ENCODE measurements at regions not wholly inside any gene's neighbourhood (a gene's known extent, or its start where the extent isn't known, plus 50 kb on each side); places are given as distances from the start of the nearest gene placed in this dataset.
"Not testable (repeated sequence)": the region's sequence is repeated elsewhere in the genome, so short reads cannot be mapped to it uniquely, and the experiment has no call there.

DNA sequence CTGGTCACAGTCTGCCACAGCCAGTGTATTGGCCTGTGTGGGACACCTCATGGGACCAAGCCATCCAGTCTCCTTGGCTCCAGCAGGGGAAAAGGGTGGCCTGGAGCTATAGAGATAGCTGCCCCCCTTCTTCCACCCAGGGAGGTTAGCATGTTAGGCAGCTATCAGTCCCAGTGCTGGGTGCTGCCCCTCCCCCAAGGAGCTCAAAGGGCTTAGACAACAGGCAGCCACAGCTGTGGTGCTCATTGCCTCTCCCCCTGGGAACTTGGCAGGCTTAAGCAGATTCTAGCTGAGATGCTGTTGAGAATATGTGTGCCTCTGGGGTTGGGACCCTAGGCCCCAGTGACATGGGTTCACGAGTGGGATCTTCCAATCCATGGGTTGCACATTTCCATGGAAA is 226.0 kb upstream of the PTGER4 start:
- Histone ChIP-seq H3K36me3 (ENCODE audit: insufficient read depth, low read length) (no peaks in the 10 kb centered on the region), H3K4me1 (ENCODE audit: insufficient read depth, low read length) (no peaks in the 10 kb centered on the region), H3K27me3 (ENCODE audit: control insufficient read depth in 1 of 2, insufficient read depth in 2 of 2, low read length in 2 of 2) (no peaks in the 10 kb centered on the region), H3K27ac (ENCODE audit: low read depth, low read length) (no peak overlapping the region), H3K9ac (ENCODE audit: low read length) (no peak overlapping the region), H3K4me3 (ENCODE audit: low read depth in 1 of 2, low read length in 2 of 2) (no peak overlapping the region), H3K9me3 (ENCODE audit: low read length) (no peaks in the 10 kb centered on the region)

DNA sequence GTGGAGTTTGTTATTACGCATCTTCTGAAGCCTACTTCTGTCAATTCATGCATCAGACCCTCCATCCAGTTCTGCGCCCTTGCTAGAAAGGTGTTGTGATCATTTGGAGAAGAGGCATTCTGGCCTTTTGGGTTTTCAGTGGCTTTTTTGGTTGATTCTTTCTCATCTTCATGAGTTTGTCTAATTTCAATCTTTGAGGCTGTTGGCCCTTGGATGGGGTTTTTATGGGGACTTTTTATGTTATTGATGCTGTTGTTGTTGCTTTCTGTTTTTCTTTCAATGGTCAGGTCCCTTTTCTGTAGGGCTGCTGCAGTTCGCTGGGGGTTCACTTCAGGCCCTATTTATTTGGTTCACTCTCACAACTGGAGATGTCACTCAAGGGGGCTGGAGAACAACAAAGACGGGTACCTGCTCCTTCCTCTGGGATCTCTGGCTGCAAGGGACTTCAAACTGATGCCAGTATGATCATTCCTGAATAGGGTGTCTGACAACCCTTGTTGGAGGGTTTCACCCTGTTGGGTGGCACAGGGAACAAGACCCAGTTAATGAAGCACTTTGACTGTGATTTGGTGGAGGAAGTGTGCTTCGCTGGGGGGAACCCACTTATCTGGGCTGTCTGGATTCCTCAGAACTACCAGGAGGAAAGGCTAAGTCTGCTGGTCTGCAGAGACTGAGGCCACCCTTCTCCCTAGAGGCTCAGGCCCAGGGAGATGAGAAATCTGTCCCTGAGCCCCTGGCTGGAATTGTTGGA is 226.7 kb upstream of the PTGER4 start:
- Histone ChIP-seq H3K9ac (ENCODE audit: low read length) (no peak overlapping the region), H3K27ac (ENCODE audit: low read depth, low read length) (no peak overlapping the region), H3K4me1 (ENCODE audit: insufficient read depth, low read length) (no peaks in the 10 kb centered on the region), H3K36me3 (ENCODE audit: insufficient read depth, low read length) (no peaks in the 10 kb centered on the region), H3K27me3 (ENCODE audit: control insufficient read depth in 1 of 2, insufficient read depth in 2 of 2, low read length in 2 of 2) (no peaks in the 10 kb centered on the region), H3K9me3 (ENCODE audit: low read length) (no peaks in the 10 kb centered on the region), H3K4me3 (ENCODE audit: low read depth in 1 of 2, low read length in 2 of 2) (no peak overlapping the region)

DNA sequence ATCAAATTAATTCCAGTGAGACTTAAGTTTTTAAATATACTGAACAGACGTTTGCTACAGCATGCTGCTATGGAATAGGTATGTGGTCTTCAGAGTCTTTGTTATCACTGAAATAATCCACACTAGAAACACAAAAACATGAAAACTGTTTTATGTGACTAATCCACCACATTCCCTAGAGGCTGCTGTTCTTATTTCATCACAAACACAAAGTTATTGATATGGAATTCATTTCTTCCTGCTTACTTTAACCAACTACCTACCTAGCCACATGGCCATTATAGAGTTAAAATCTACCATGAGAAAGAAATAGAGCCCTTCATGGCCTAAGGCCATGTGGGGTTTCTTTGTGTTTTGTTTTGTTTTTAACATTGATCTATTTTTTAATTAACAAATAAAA is 232.3 kb upstream of the PTGER4 start:
- no peak overlapping the region for H3K4me3 ChIP-seq (ENCODE audit: low read depth in 1 of 2, low read length in 2 of 2)
- H3K9ac ChIP-seq (ENCODE audit: low read length), result no peak overlapping the region
- H3K36me3 ChIP-seq (ENCODE audit: insufficient read depth, low read length), result no peaks in the 10 kb centered on the region
- H3K4me1 ChIP-seq (ENCODE audit: insufficient read depth, low read length), result no peaks in the 10 kb centered on the region
- H3K9me3 ChIP-seq (ENCODE audit: low read length), result no peaks in the 10 kb centered on the region
- H3K27me3 ChIP-seq (ENCODE audit: control insufficient read depth in 1 of 2, insufficient read depth in 2 of 2, low read length in 2 of 2), result no peaks in the 10 kb centered on the region
- H3K27ac ChIP-seq (ENCODE audit: low read depth, low read length), result no peak overlapping the region

DNA sequence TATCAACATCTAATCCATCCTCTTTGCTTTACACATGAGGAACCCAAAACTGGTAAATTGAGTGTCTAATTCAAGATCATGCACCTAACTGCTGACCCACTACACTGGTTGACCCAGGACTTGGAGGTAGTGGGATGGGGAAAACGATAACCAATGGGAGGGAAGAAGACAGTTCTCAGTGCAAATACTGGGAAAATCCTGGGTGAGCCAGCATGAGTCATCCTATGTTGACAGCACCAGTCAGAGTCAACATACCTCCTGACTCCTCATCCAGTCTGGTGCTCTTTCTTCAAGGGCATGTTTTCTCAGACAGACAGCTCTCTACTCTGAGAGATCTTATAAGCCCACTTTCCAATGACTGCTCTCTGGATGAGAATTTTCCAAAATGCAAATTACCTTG is 232.8 kb upstream of the PTGER4 start:
- H3K9ac ChIP-seq (ENCODE audit: low read length), result no peak overlapping the region
- no peaks in the 10 kb centered on the region for H3K9me3 ChIP-seq (ENCODE audit: low read length)
- no peak overlapping the region for H3K4me3 ChIP-seq (ENCODE audit: low read depth in 1 of 2, low read length in 2 of 2)
- no peak overlapping the region for H3K27ac ChIP-seq (ENCODE audit: low read depth, low read length)
- no peaks in the 10 kb centered on the region for H3K36me3 ChIP-seq (ENCODE audit: insufficient read depth, low read length)
- no peaks in the 10 kb centered on the region for H3K4me1 ChIP-seq (ENCODE audit: insufficient read depth, low read length)
- H3K27me3 ChIP-seq (ENCODE audit: control insufficient read depth in 1 of 2, insufficient read depth in 2 of 2, low read length in 2 of 2), result no peaks in the 10 kb centered on the region

DNA sequence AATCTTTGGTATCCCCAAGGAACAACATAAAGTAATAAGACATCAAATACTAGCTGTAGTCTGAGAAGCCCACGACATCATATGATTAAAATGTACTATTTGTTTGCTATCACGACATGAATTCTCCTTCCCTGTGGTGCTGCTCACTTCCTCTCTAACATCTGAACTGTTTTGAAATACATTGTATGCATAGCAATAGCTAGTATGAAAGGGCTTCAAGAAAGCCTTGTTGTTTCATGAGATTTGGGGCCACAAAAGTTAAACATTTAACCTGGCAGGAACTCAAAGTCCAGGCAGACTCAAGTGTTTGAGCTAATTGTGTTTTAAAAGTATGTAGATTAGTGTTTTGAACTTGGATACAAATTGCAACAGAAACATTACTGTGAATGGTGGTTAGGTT is 237.4 kb upstream of the PTGER4 start:
- Histone ChIP-seq H3K9ac (ENCODE audit: low read length) (no peak overlapping the region), H3K36me3 (ENCODE audit: insufficient read depth, low read length) (no peaks in the 10 kb centered on the region), H3K4me1 (ENCODE audit: insufficient read depth, low read length) (no peaks in the 10 kb centered on the region), H3K27me3 (ENCODE audit: control insufficient read depth in 1 of 2, insufficient read depth in 2 of 2, low read length in 2 of 2) (no peaks in the 10 kb centered on the region), H3K9me3 (ENCODE audit: low read length) (no peaks in the 10 kb centered on the region), H3K27ac (ENCODE audit: low read depth, low read length) (no peak overlapping the region), H3K4me3 (ENCODE audit: low read depth in 1 of 2, low read length in 2 of 2) (no peak overlapping the region)

DNA sequence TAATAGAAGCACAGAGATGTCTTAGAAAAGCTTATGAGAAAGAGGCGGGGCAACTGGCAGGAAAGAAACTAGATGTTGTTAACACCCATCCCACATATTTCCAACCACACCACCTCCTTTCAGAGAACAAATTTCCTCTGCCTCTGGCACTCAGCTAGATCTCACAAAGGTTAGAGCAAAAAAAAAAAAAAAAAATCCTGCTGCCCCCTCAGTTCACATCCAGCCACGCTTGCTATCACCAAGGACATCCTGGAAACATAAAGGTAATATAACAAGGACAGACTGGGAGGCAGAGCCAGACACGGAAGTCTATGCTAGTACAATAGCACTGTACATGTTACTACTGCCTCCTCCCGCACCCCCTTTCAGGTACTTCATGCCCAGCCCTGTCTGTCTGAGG is 238.0 kb upstream of the PTGER4 start:
- Histone ChIP-seq H3K27ac (ENCODE audit: low read depth, low read length) (no peak overlapping the region), H3K4me3 (ENCODE audit: low read depth in 1 of 2, low read length in 2 of 2) (no peak overlapping the region), H3K27me3 (ENCODE audit: control insufficient read depth in 1 of 2, insufficient read depth in 2 of 2, low read length in 2 of 2) (no peaks in the 10 kb centered on the region), H3K9me3 (ENCODE audit: low read length) (no peaks in the 10 kb centered on the region), H3K9ac (ENCODE audit: low read length) (no peak overlapping the region), H3K4me1 (ENCODE audit: insufficient read depth, low read length) (no peaks in the 10 kb centered on the region), H3K36me3 (ENCODE audit: insufficient read depth, low read length) (no peaks in the 10 kb centered on the region)

DNA sequence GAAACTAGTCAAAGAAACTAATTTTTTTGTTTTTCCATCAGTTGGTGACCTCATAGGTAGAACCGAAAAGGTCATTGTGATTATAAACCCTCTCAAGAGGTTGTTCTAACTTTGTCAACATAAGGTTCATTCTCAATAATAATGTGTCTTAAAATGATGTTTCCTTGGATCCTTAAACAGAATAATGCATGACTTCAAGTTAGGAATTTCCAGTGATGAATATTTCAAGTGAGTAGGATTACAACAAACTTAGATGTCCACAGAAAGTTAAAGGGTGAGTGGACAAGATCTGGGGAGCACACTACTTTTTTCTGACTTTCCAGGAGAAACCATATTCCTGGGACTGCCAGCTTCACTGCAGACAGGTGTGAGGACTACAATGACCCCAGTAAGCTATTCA is 239.0 kb upstream of the PTGER4 start:
- H3K9me3 ChIP-seq (ENCODE audit: low read length), result no peaks in the 10 kb centered on the region
- no peak overlapping the region for H3K4me3 ChIP-seq (ENCODE audit: low read depth in 1 of 2, low read length in 2 of 2)
- H3K4me1 ChIP-seq (ENCODE audit: insufficient read depth, low read length), result no peaks in the 10 kb centered on the region
- H3K36me3 ChIP-seq (ENCODE audit: insufficient read depth, low read length), result no peaks in the 10 kb centered on the region
- no peak overlapping the region for H3K27ac ChIP-seq (ENCODE audit: low read depth, low read length)
- no peaks in the 10 kb centered on the region for H3K27me3 ChIP-seq (ENCODE audit: control insufficient read depth in 1 of 2, insufficient read depth in 2 of 2, low read length in 2 of 2)
- H3K9ac ChIP-seq (ENCODE audit: low read length), result no peak overlapping the region

DNA sequence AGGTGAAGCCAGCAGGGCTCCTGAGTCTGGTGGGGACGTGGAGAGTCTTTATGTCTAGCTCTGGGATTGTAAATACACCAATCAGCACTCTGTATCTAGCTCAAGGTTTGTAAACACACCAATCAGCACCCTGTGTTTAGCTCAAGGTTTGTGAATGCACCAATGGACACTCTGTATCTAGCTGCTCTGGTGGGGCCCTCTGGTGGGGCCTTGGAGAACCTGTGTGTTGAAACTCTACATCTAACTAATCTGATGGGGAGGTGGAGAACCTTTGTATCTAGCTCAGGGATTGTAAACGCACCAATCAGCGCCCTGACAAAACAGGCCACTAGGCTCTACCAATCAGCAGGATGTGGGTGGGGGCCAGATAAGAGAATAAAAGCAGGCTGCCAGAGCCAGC is 240.6 kb upstream of the PTGER4 start:
- not testable (repeated sequence) for H3K27me3 ChIP-seq (ENCODE audit: control insufficient read depth in 1 of 2, insufficient read depth in 2 of 2, low read length in 2 of 2); H3K36me3 ChIP-seq (ENCODE audit: insufficient read depth, low read length); H3K9ac ChIP-seq (ENCODE audit: low read length); H3K9me3 ChIP-seq (ENCODE audit: low read length); H3K4me3 ChIP-seq (ENCODE audit: low read depth in 1 of 2, low read length in 2 of 2); H3K27ac ChIP-seq (ENCODE audit: low read depth, low read length); H3K4me1 ChIP-seq (ENCODE audit: insufficient read depth, low read length)

DNA sequence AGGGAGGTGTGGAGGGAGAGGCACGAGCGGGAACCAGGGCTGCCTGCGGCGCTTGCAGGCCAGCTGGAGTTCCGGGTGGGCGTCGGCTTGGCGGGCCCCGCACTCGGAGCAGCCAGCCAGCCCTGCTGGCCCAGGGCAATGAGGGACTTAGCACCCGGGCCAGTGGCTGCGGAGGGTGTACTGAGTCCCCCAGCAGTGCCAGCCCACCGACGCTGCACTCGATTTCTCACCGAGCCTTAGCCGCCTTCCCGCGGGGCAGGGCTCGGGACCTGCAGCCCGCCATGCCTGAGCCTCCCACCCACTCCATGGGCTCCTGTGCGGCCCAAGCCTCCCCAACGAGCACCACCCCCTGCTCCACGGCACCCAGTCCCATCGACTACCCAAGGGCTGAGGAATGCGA is 241.1 kb upstream of the PTGER4 start:
- H3K9me3 ChIP-seq (ENCODE audit: low read length); H3K4me1 ChIP-seq (ENCODE audit: insufficient read depth, low read length); H3K9ac ChIP-seq (ENCODE audit: low read length); H3K36me3 ChIP-seq (ENCODE audit: insufficient read depth, low read length); H3K27ac ChIP-seq (ENCODE audit: low read depth, low read length); H3K4me3 ChIP-seq (ENCODE audit: low read depth in 1 of 2, low read length in 2 of 2); H3K27me3 ChIP-seq (ENCODE audit: control insufficient read depth in 1 of 2, insufficient read depth in 2 of 2, low read length in 2 of 2): not testable (repeated sequence)

DNA sequence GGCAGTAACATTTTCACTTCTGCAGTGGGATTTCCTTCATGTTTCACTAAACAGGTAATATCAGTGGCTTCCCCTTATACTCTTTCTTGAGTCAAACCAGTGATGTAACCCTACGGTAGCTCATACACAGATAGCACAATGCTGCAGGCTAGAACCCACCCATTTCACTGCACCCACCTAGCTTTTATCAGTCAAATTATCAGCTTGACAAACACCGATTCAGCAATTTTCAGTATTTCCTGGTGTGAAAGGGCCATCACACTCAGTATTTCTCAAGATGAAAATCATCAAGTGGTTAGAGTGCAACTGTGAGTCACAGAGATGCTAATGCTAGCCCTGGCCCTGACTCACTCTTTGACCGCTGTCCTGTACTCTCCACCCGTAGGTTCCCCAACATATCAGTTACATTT is 242.3 kb upstream of the PTGER4 start:
- no peaks in the 10 kb centered on the region for H3K36me3 ChIP-seq (ENCODE audit: insufficient read depth, low read length)
- no peaks in the 10 kb centered on the region for H3K4me1 ChIP-seq (ENCODE audit: insufficient read depth, low read length)
- H3K27me3 ChIP-seq (ENCODE audit: control insufficient read depth in 1 of 2, insufficient read depth in 2 of 2, low read length in 2 of 2), result no peaks in the 10 kb centered on the region
- H3K9me3 ChIP-seq (ENCODE audit: low read length), result no peaks in the 10 kb centered on the region
- no peak overlapping the region for H3K4me3 ChIP-seq (ENCODE audit: low read depth in 1 of 2, low read length in 2 of 2)
- no peak overlapping the region for H3K27ac ChIP-seq (ENCODE audit: low read depth, low read length)
- no peak overlapping the region for H3K9ac ChIP-seq (ENCODE audit: low read length)

DNA sequence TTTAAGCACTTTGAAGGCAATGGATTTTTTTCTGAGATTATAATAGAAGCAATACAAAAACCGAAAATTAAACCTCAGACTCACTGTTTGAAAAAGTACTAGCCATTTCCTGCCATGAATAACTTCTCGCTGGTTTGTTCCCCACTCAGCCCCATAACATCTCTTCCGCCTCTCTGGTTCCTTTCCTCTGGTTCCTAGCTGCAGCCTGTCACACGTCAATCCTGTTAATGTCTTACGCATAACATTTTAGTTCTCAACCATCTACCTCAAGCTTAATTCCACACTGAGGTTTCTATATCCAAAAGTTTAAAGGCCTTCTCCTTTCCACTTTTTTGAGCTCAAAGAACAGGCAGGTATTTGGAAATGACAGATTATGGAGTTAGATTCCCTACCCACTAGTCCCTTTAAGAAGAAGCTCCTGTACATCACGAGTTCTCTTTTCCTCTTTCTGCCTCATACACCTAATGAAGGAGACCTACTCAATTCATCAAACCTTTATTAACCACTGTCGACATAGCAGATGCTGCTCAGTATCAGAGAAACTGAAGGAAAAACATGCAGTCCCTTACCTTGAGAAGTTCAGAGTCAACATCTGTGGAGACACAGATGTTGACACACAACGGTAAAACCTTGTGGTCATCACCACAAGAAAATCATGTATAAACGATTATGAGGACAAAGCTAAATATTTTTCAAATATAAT is 243.0 kb upstream of the PTGER4 start:
- no peak overlapping the region for H3K27ac ChIP-seq (ENCODE audit: low read depth, low read length)
- no peak overlapping the region for H3K9ac ChIP-seq (ENCODE audit: low read length)
- H3K27me3 ChIP-seq (ENCODE audit: control insufficient read depth in 1 of 2, insufficient read depth in 2 of 2, low read length in 2 of 2), result no peaks in the 10 kb centered on the region
- no peaks in the 10 kb centered on the region for H3K36me3 ChIP-seq (ENCODE audit: insufficient read depth, low read length)
- H3K4me3 ChIP-seq (ENCODE audit: low read depth in 1 of 2, low read length in 2 of 2), result no peak overlapping the region
- no peaks in the 10 kb centered on the region for H3K4me1 ChIP-seq (ENCODE audit: insufficient read depth, low read length)
- no peaks in the 10 kb centered on the region for H3K9me3 ChIP-seq (ENCODE audit: low read length)

DNA sequence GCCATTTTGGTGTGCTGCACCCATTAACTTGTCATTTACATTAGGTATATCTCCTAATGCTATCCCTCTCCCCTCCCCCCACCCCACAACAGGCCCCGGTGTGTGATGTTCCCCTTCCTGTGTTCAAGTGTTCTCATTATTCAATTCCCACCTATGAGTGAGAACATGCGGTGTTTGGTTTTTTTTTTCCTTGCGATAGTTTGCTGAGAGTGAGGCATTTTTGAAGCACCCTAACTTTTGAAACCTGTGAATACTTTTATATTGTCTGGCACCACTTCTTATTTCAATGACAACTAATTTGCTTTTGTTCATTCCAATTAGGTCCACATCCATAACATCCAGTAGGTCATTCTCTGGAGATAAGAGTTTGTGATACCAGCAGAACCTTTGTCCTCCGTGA is 244.0 kb upstream of the PTGER4 start:
- not testable (repeated sequence) for H3K36me3 ChIP-seq (ENCODE audit: insufficient read depth, low read length); H3K4me1 ChIP-seq (ENCODE audit: insufficient read depth, low read length); H3K27me3 ChIP-seq (ENCODE audit: control insufficient read depth in 1 of 2, insufficient read depth in 2 of 2, low read length in 2 of 2); H3K27ac ChIP-seq (ENCODE audit: low read depth, low read length); H3K9ac ChIP-seq (ENCODE audit: low read length); H3K4me3 ChIP-seq (ENCODE audit: low read depth in 1 of 2, low read length in 2 of 2); H3K9me3 ChIP-seq (ENCODE audit: low read length)
